ENCODE measurements at regions not wholly inside any gene's neighbourhood (a gene's known extent, or its start where the extent isn't known, plus 50 kb on each side); places are given as distances from the start of the nearest gene placed in this dataset.

DNA sequence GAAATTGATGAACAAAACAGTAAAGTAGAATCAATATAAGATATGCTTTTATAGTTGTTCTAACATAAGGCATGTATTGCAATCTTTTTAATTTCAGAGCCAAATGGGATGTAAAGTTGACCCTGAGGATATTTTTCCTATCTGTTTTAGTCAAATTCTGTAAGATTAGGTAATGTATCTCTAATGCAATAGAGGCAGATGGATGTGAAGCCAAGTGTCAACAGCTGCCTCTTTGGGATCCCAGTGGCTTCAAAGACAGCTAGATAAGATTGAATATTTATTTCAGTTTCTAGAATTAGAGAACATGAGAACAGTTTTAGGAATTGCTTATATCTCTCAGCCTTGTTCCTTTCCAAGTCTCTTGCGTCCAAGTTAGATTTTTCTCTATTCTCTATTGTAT lies 208.3 kb downstream of the DNAJB9 start:
- TF ChIP-seq SUZ12 (IDR thresholded peaks at IDR 0.05; ENCODE audit: extremely low read depth, insufficient read depth, insufficient read length) (no peak), ZNF274 (IDR thresholded peaks at IDR 0.05; ENCODE audit: low read depth, low read length) (no peak)
